GM18517 (cell line): ENCODE measurements at regions not wholly inside any gene's neighbourhood (a gene's known extent, or its start where the extent isn't known, plus 50 kb on each side); places are given as distances from the start of the nearest gene placed in this dataset.

Experiments used
- ATAC-seq: cut with Tn5 transposase; IDR thresholded peaks from one replicate; pipeline ENCODE4 v1.9.1; 2021; ENCODE audit warnings: mild to moderate bottlenecking, moderate library complexity; ENCODE audit not compliant: unreplicated experiment

DNA sequence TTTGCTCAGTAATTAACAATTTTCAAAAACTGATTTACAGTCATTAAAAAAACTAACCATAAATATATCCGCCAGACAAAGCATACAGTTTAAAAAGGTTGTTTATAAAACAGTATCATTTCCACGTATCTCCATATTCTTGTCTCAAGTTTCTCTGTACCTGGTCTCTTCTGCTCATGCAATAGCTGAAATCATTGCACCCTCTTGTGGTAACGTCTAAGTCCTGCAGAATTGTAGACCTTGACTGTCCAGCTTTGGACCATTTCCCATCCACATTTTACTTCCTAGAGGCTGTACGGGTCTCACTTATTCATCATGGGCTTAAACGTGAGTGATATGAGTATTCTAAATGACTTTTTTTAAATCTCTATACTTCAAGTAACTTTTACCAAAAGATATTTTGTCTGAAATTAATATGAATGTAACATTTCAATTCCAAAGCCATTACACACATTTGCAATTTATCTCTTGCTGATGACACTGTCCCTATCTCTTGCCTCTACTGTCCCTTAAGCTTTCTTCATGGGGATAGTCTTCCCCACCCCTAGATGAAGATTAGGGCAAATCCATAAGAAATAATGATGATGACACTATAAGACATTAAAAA is 118.5 kb downstream of the BTC start:
- peak; percentile 82 for ATAC-seq

DNA sequence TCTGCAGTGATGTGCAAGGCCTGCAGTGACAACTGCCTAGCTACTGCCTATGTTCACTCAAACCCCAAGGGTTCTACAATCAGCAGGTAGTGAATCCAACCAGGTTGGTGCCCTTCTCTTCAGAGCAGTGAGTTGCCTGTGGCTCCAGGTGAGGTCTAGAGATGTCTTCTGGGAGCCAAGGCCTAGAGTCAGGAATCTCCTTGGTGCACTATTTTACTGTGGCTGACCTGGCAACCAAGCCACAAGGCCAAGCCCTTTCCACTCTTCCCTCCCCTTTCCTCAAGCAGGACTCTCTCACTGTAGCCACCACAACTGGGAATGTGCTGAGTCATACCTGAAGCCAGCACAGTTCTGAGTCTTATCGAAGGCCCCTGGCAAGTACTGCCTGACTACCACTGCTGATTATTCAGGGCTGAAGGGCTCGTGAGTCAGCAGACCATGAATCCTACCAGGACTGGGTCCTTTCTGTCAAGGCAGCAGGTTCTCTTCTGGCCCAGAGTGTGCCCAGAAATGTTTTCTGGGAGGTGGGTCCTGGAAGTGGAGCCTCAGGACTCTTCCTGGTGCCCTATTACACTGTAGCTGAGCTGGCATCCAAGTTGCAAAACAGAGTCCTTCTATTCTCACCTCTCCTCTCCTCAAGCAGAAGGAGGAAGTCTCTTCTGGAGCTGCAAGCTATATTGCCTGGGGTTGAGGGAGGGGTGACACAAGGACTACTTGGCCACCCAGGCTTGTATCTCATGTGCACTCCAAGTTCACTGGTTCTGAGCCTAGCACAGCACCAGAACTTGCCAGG is 111.6 kb downstream of the BTC start:
- no peak for ATAC-seq

DNA sequence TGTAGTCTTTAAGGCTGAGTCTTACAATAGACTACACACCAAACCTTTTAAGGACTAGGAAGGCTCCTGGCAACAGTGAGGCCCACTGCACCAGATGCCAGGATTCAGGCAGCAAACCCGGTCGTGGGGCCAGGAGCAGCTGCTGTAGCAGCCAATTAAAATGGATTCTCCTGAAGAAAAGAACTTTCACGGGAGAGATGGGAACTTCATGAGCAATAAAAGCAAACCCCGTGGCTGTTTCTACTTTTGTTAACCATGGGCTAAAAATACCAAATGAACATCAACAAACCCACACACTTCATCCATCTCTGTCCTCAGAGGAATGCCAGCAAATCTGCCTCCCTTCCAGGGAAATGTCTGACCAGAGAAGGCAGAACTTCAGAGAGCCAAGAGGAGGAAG is 101.4 kb downstream of the BTC start:
- no peak for ATAC-seq
